ENCODE measurements at regions not wholly inside any gene's neighbourhood (a gene's known extent, or its start where the extent isn't known, plus 50 kb on each side); places are given as distances from the start of the nearest gene placed in this dataset.
"Not testable (repeated sequence)": the region's sequence is repeated elsewhere in the genome, so short reads cannot be mapped to it uniquely, and the experiment has no call there.

DNA sequence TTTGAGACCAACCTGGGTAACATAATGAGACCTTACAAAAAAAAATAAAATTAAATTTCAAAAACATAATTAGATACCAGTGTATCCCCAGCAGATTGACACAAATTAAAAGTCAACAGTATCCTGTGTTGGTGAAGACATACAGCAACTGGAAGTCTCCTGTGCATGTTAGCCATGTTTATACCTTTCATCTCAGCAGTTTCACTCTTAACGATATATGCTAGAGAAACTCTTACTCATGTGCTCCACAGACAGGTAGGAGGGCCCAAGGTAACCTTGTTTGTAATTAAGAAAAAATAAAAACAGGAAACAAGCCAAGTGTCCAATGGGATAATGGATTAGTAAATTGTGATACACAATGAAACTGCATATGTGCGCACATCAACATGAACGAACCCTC, 50.1 kb upstream of the N4BP3 start:
- Histone ChIP-seq H3K9me3 (no peaks in the 10 kb centered on the region), H3K27ac (no peak overlapping the region), H3K36me3 (no peaks in the 10 kb centered on the region), H3K4me3 (no peak overlapping the region), H3K4me1 (replicated peaks) (no peaks in the 10 kb centered on the region), H3K27me3 (replicated peaks; ENCODE audit: insufficient read depth) (no peaks in the 10 kb centered on the region)
- 93% methylated on average over 3 of the region's 3 CpGs for WGBS
- intact Hi-C loops (cut with DNase I) = loop anchor here (10.0 kb wide), 2 partner anchors 78 to 458 kb away; partner anchors contain the start of gene B4GALT7
- TF ChIP-seq, protein P1, sequence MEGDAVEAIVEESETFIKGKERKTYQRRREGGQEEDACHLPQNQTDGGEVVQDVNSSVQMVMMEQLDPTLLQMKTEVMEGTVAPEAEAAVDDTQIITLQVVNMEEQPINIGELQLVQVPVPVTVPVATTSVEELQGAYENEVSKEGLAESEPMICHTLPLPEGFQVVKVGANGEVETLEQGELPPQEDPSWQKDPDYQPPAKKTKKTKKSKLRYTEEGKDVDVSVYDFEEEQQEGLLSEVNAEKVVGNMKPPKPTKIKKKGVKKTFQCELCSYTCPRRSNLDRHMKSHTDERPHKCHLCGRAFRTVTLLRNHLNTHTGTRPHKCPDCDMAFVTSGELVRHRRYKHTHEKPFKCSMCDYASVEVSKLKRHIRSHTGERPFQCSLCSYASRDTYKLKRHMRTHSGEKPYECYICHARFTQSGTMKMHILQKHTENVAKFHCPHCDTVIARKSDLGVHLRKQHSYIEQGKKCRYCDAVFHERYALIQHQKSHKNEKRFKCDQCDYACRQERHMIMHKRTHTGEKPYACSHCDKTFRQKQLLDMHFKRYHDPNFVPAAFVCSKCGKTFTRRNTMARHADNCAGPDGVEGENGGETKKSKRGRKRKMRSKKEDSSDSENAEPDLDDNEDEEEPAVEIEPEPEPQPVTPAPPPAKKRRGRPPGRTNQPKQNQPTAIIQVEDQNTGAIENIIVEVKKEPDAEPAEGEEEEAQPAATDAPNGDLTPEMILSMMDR (IDR thresholded peaks at IDR 0.05) = no peak
- TF ChIP-seq POLR2A (IDR thresholded peaks at IDR 0.05) = no peak
- no peak for TF ChIP-seq POLR2AphosphoS5 (IDR thresholded peaks at IDR 0.05)
- DNase-seq (ENCODE audit: low spot score) = no peak

DNA sequence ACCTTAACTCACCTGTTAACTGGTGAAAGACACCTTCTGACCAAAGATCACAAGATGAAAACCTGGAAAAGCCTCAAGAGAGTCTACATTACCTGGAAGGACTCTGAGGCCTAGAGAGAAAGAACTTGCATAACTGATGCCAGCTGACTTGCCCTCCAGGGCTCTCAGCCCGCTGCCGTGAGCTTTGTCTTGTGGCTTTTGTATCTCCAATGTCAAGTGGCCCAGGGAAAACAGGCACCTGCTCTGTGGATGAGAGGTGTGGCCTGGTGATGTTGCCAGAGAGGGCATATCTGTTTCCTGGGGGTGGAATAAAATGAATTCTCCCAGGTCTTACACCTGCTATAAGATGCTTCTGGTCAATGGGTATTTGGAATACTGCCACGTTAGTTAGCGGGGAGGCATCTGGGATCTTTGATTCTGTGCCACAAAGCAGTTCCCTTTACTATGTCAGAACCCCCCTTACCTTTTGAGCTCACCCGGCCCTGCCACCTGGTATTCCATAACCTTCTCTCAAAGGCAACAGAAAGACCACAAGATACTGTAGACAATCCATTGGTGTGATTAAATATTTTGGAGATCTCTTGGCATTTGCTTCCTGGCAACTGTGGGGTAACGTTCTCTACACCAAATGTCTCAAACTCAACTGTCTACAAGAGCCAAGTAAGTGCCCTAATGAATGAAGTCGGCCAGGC, 54.9 kb upstream of the N4BP3 start:
- Histone ChIP-seq H3K4me3 (no peak overlapping the region), H3K36me3 (no peaks in the 10 kb centered on the region), H3K27ac (no peak overlapping the region), H3K4me1 (replicated peaks) (no peaks in the 10 kb centered on the region), H3K9me3 (no peaks in the 10 kb centered on the region), H3K27me3 (replicated peaks; ENCODE audit: insufficient read depth) (no peaks in the 10 kb centered on the region)
- 75% methylated on average over 7 of the region's 7 CpGs for WGBS
- no peak for DNase-seq (ENCODE audit: low spot score)
- TF ChIP-seq, protein P1 (IDR thresholded peaks at IDR 0.05) = no peak
- TF ChIP-seq POLR2A (IDR thresholded peaks at IDR 0.05) (no peak), POLR2AphosphoS5 (IDR thresholded peaks at IDR 0.05) (no peak)
- intact Hi-C loops (cut with DNase I) = no loop called here

DNA sequence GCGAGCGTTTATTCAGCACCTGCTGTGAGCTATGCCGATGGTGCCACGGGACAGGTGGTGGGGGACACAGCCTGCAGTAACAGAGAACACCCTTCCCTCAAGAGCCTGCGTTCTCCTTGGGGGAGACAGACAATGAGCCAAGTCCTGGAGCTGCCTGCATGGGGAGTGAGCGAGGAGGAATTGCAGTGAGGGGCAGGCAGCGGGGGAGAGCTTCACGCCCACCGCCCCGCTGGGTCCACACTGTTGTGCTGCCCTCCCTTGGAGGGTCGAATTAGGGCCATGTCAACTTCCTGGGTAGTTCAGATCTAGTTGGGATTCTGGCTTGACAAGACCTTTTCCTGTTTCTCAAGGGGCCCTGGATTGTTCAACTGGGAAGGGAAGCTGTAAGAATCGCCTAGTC, 55.5 kb upstream of the N4BP3 start:
- H3K27me3 ChIP-seq (replicated peaks; ENCODE audit: insufficient read depth) = no peaks in the 10 kb centered on the region
- no peaks in the 10 kb centered on the region for H3K4me1 ChIP-seq (replicated peaks)
- no peak overlapping the region for H3K27ac ChIP-seq
- 83% methylated on average over 12 of the region's 12 CpGs for WGBS
- H3K4me3 ChIP-seq = no peak overlapping the region
- no peak for DNase-seq (ENCODE audit: low spot score)
- no peaks in the 10 kb centered on the region for H3K36me3 ChIP-seq
- no peaks in the 10 kb centered on the region for H3K9me3 ChIP-seq
- TF ChIP-seq, protein P1 (IDR thresholded peaks at IDR 0.05) = no peak
- TF ChIP-seq POLR2AphosphoS5 (IDR thresholded peaks at IDR 0.05) (no peak), POLR2A (IDR thresholded peaks at IDR 0.05) (no peak)
- intact Hi-C loops (cut with DNase I) = no loop called here

DNA sequence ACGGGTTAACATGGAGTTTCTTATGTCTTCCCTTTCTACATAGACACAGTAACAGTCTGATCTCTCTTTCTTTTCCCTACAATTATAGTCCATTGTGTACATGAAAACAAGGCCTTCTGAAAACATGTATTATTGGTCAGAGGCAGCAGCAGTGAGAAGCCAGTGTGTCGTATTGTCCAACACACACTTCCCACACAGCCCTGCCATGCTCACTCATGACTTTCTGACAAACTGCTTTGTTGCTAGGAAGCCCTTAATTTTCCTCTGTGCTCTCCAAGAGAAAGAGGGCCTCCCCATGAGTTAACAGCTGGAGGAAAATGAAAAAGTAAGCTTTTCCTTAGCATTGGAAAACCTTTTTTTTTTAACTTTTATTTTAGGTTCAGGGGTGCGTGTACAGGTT, 56.4 kb upstream of the N4BP3 start:
- DNase-seq (ENCODE audit: low spot score) = no peak
- WGBS = 93% methylated on average over 3 of the region's 3 CpGs
- Histone ChIP-seq H3K9me3 (no peaks in the 10 kb centered on the region), H3K4me3 (no peak overlapping the region), H3K27me3 (replicated peaks; ENCODE audit: insufficient read depth) (no peaks in the 10 kb centered on the region), H3K36me3 (no peaks in the 10 kb centered on the region), H3K4me1 (replicated peaks) (no peaks in the 10 kb centered on the region), H3K27ac (no peak overlapping the region)
- no peak for TF ChIP-seq POLR2AphosphoS5 (IDR thresholded peaks at IDR 0.05)
- no peak for TF ChIP-seq POLR2A (IDR thresholded peaks at IDR 0.05)
- TF ChIP-seq, protein P1 (IDR thresholded peaks at IDR 0.05) = no peak
- intact Hi-C loops (cut with DNase I) = no loop called here

DNA sequence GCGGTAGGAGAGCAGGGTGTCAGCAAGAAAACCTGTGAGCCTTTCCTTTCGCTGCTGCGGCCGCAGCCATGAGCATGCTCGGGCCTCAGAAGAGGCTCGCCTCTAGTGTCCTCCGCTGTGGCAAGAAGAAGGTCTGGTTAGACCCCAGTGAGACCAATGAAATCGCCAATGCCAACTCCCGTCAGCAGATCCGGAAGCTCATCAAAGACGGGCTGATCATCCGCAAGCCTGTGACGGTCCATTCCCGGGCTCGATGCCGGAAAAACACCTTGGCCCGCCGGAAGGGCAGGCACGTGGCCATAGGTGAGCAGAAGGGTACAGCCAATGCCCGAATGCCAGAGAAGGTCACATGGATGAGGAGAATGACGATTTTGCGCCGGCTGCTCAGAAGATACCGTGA, 57.8 kb upstream of the N4BP3 start:
- H3K4me3 ChIP-seq; H3K4me1 ChIP-seq (replicated peaks); H3K9me3 ChIP-seq; DNase-seq (ENCODE audit: low spot score); H3K27ac ChIP-seq; H3K36me3 ChIP-seq; H3K27me3 ChIP-seq (replicated peaks; ENCODE audit: insufficient read depth); intact Hi-C loops (cut with DNase I): not testable (repeated sequence)
- WGBS = 94% methylated on average over 24 of the region's 24 CpGs

DNA sequence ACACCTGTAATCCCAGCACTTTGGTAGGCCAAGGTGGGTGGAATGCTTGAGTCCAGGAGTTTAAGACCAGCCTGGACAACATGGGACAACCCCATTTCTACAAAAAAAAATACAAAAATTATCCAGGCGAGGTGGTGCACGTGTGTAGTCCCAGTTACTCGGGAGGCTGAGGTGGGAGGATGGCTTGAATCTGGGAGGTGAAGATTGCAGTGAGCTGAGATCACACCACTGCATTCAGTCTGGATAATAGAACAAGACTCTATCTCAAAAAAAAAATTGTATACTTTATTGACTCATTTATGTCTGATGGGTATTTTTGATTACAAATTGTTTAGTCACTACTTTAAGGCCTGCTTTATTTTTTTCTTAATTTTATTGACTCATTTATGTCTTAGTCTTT, 56.0 kb upstream of the PROP1 start:
- H3K27me3 ChIP-seq (replicated peaks; ENCODE audit: insufficient read depth); H3K4me1 ChIP-seq (replicated peaks); intact Hi-C loops (cut with DNase I); DNase-seq (ENCODE audit: low spot score); H3K9me3 ChIP-seq; H3K27ac ChIP-seq; H3K4me3 ChIP-seq; H3K36me3 ChIP-seq: not testable (repeated sequence)
- 85% methylated on average over 3 of the region's 3 CpGs for WGBS

DNA sequence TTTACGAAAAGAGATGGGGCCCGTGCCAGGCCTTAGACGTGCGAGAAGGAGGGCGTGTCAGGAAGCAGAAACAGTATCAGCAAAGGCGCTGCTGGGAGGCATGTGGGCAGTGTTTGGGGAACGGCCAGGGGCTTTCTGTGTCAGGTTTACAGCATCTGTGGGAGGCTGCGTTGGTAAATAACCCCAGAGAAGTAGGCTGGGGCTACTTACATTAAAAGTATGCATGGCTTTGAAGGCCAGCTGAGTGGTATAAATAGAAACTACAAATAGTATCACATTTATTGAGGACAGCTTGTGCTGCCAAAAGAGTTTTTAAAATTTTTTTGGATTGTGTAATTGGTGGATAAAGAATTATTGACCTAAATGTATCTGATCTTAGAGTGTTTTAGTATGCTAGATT, 54.8 kb upstream of the PROP1 start:
- WGBS = no CpG with 5 or more reads among the region's 8 CpGs
- H3K4me3 ChIP-seq; H3K4me1 ChIP-seq (replicated peaks); H3K27me3 ChIP-seq (replicated peaks; ENCODE audit: insufficient read depth); H3K9me3 ChIP-seq; intact Hi-C loops (cut with DNase I); DNase-seq (ENCODE audit: low spot score); H3K27ac ChIP-seq; H3K36me3 ChIP-seq: not testable (repeated sequence)

DNA sequence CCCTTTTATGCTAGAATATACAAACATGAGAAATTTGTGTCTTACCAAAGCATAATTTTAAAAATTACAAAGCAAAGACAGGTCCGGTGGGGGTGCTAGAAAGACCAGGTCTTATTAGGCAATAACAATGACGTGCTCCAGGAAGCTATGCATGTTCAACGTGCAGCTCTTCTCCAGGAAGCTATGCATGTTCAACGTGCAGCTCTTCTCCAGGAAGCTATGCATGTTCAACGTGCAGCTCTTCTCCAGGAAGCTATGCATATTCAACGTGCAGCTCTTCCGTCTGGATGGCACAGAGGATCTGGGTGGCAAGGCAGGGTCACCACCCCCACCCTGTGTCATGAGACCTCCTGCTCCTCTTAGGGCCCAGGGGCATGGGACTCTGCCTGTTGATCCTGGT, 51.9 kb upstream of the PROP1 start:
- H3K4me3 ChIP-seq; H3K36me3 ChIP-seq; H3K27ac ChIP-seq; intact Hi-C loops (cut with DNase I); H3K9me3 ChIP-seq; H3K4me1 ChIP-seq (replicated peaks); DNase-seq (ENCODE audit: low spot score); H3K27me3 ChIP-seq (replicated peaks; ENCODE audit: insufficient read depth): not testable (repeated sequence)
- 89% methylated on average over 1 of the region's 7 CpGs for WGBS
